A673 (cell line): ENCODE measurements at regions not wholly inside any gene's neighbourhood (a gene's known extent, or its start where the extent isn't known, plus 50 kb on each side); places are given as distances from the start of the nearest gene placed in this dataset.

Source experiments
- EZH2 ChIP-seq: fragments of 200-600 bp; sonication (generic); IDR thresholded peaks from 2 replicates; pipeline ENCODE4 v1.6.1; 2017; ENCODE audit warnings: borderline replicate concordance, low read depth, mild to moderate bottlenecking, mixed read lengths, antibody characterized with exemption, low read length; ENCODE audit not compliant: poor library complexity, severe bottlenecking
- TF ChIP-seq, protein P1 (sequence below): fragments of 300-800, 200-600 bp; sonication (generic); conservative IDR thresholded peaks from 2 replicates; pipeline ENCODE4 v1.5.1; 2017; ENCODE audit warnings: low read depth, mild to moderate bottlenecking, antibody characterized with exemption, low read length, moderate library complexity, mixed read lengths

DNA sequence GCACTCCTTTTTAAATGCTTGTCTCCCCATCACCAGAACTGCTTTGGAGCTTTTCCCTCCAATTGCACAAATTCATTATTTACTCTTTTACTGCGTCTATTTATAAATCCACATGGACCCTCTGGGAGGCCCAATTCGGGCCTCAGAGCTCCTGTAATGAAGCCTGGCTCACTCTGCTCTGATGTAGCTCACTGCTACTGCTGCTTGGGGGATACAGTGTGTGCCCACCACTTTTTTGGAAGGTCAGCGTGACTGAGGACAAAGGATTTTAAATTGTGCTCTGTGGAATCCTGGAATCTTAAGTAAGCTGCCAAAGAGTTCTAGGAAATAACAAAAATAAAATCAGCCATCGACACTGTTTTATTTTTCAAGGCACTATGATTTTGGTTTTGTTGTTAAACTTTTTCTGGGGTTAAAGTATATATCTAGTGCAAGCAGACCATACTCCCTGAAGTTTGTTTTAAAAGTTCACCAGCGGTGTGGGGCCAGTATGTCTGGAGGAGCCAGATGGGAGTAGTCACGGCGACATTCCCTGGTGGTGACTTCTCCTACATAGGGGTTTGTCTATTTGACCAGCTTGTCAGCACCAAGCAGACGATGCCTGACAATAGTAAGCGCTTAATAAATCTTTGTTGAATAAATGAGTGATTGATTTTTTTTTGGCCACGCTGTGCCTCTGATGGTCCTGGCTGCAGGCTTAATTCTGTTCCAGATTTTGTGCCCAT lies 142.8 kb downstream of the TMEM38B start:
- TF ChIP-seq EZH2 = no peak
- TF ChIP-seq, protein P1, sequence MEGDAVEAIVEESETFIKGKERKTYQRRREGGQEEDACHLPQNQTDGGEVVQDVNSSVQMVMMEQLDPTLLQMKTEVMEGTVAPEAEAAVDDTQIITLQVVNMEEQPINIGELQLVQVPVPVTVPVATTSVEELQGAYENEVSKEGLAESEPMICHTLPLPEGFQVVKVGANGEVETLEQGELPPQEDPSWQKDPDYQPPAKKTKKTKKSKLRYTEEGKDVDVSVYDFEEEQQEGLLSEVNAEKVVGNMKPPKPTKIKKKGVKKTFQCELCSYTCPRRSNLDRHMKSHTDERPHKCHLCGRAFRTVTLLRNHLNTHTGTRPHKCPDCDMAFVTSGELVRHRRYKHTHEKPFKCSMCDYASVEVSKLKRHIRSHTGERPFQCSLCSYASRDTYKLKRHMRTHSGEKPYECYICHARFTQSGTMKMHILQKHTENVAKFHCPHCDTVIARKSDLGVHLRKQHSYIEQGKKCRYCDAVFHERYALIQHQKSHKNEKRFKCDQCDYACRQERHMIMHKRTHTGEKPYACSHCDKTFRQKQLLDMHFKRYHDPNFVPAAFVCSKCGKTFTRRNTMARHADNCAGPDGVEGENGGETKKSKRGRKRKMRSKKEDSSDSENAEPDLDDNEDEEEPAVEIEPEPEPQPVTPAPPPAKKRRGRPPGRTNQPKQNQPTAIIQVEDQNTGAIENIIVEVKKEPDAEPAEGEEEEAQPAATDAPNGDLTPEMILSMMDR = no peak
